K562 (cell line): ENCODE measurements at regions not wholly inside any gene's neighbourhood (a gene's known extent, or its start where the extent isn't known, plus 50 kb on each side); places are given as distances from the start of the nearest gene placed in this dataset.

ENCODE experiments used
- CBX1 ChIP-seq: sonication (generic); IDR thresholded peaks from 2 replicates; pipeline ENCODE4 v1.6.1; 2016; ENCODE audit warnings: antibody characterized with exemption, low read depth, mild to moderate bottlenecking
- ELF1 ChIP-seq: fragments of 200-800 bp; sonication (Bioruptor generic); IDR thresholded peaks from 2 replicates; pipeline ENCODE4 v1.6.1; 2016; ENCODE audit warnings: missing genetic modification characterization, missing compliant biosample characterization
- FOXO4 ChIP-seq: fragments of 450-650 bp; formaldehyde crosslinking; IDR thresholded peaks from 2 replicates; pipeline ENCODE4 v1.4.0; 2020; ENCODE audit warnings: mild to moderate bottlenecking, moderate library complexity
- GTF2A2 ChIP-seq: IDR thresholded peaks from 2 replicates; pipeline ENCODE4 v1.6.1; 2016; ENCODE audit warnings: mild to moderate bottlenecking, missing genetic modification characterization, missing compliant biosample characterization
- GTF2E2 ChIP-seq: fragments of 200-800 bp; sonication (Bioruptor generic); IDR thresholded peaks from 2 replicates; pipeline ENCODE4 v1.6.1; 2016; ENCODE audit warnings: missing genetic modification characterization, missing compliant biosample characterization
- HSF4 ChIP-seq: fragments of 250-450 bp; sonication (Bioruptor Pico); IDR thresholded peaks from 2 replicates; pipeline ENCODE4 v2.1.2; 2022; ENCODE audit warnings: mild to moderate bottlenecking, moderate library complexity, borderline replicate concordance
- NCOA2 ChIP-seq, 2 experiments: fragments of 450-650 bp; IDR thresholded peaks; 2 replicates each; pipeline ENCODE4 v1.6.1; 2018; ENCODE audit warnings: mild to moderate bottlenecking in 2 of 2, moderate library complexity in 1 of 2; ENCODE audit not compliant: partially characterized antibody in 2 of 2
- NEUROD1 ChIP-seq: fragments of 150-350 bp; IDR thresholded peaks from 2 replicates; pipeline ENCODE4 v1.6.1; 2014; ENCODE audit warnings: borderline replicate concordance, low read length, low read depth; ENCODE audit not compliant: partially characterized antibody
- PHB2 ChIP-seq: fragments of 450-650 bp; IDR thresholded peaks from 2 replicates; pipeline ENCODE4 v1.6.1; 2017; ENCODE audit warnings: low read depth
- PHTF2 ChIP-seq: fragments of 250-450 bp; sonication (Bioruptor Pico); IDR thresholded peaks from 2 replicates; pipeline ENCODE4 v1.5.0; 2021; ENCODE audit warnings: mild to moderate bottlenecking
- RBM17 ChIP-seq: fragments of 200-400 bp; formaldehyde crosslinking; IDR thresholded peaks from 2 replicates; pipeline ENCODE4 v1.6.1; 2017; ENCODE audit warnings: low read depth, mild to moderate bottlenecking, low read length, borderline replicate concordance
- RCOR1 ChIP-seq, 2 experiments: IDR thresholded peaks; 2 replicates each; pipeline ENCODE4 v1.6.1; 2012; ENCODE audit warnings: low read depth in 2 of 2, low read length in 2 of 2, borderline replicate concordance in 1 of 2, improper control_type of control experiment in 1 of 2
- SP2 ChIP-seq: IDR thresholded peaks from 2 replicates; pipeline ENCODE4 v1.6.1; 2011; ENCODE audit warnings: mild to moderate bottlenecking, low read depth, low read length, moderate library complexity; ENCODE audit not compliant: poor library complexity, severe bottlenecking; ENCODE audit errors: extremely low read depth
- ZHX1 ChIP-seq: fragments of 150-350 bp; conservative IDR thresholded peaks from 2 replicates; pipeline ENCODE4 v1.6.1; 2014; ENCODE audit warnings: low read length
- ZNF217 ChIP-seq: sonication (generic); formaldehyde crosslinking; IDR thresholded peaks from 2 replicates; pipeline ENCODE4 v1.8.0; 2022; ENCODE audit warnings: mild to moderate bottlenecking, missing genetic modification reagents
- ZNF444 ChIP-seq: fragments of 250-450 bp; sonication (Bioruptor Pico); IDR thresholded peaks from 2 replicates; pipeline ENCODE4 v1.4.0; 2020; ENCODE audit warnings: mild to moderate bottlenecking, moderate library complexity
- ZNF561 ChIP-seq: fragments of 450-650 bp; formaldehyde crosslinking; conservative IDR thresholded peaks from 2 replicates; pipeline ENCODE4 v1.4.0; 2020; ENCODE audit warnings: mild to moderate bottlenecking, moderate library complexity
- ZNF583 ChIP-seq: fragments of 250-450 bp; sonication (Bioruptor Pico); IDR thresholded peaks from 2 replicates; pipeline ENCODE4 v1.4.0; 2020

DNA sequence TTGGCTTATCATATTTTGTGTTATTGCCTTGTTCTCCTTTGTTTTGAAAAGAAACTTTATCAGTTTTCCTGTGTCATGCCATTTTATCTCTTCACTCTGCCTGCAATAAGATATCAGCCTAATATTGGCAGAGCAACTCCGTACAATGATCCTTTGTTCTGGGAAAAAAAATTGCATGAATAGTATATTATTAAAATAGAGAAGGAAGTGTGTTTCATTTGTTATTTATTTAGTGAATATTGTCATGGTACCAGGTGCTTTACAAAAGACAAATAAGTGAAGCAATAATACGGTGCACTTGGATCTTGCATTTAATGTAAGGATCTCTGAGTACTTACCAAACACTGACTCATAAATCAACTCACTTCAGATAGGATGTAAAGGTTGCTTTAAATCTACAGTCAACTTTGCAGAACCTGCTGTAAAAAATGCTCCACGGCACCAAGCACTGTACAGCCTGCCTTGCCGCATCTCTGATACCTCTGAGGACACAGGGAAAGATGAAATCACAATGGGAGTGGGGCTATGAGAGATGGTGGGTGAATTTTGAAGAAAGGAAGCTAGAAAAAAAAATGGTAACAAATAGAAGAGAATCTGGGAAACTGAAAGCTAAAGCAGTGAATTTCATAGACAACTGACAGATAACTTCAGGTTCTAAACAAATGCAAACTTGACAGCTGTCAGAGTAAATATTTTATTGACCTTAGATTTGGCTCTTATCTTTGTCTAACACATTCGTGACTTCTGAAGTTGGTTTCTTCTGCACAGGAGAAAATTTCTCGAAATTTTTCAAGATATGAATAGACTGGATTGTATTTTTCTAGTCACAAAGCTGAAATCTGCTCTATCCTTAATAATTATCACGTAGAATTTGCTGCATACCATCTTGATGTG is 232.1 kb downstream of the ENC1 start (continued):
- TF ChIP-seq ZHX1 (no peak), ELF1 (no peak), ZNF583 (no peak), CBX1 (no peak), ZNF217 (CRISPR knock-in tag) (no peak), PHTF2 (CRISPR knock-in tag) (no peak), PHB2 (no peak), FOXO4 (CRISPR knock-in tag) (no peak), RCOR1 (IDR thresholded peaks at IDR 0.05; ENCODE audit: borderline replicate concordance in 1 of 2, low read depth in 2 of 2, low read length in 2 of 2) (no peak), ZNF561 (CRISPR knock-in tag) (no peak), GTF2A2 (tag) (no peak), HSF4 (no peak), SP2 (no peak), NCOA2 (IDR thresholded peaks at IDR 0.05; ENCODE audit: partially characterized antibody in 2 of 2) (no peak), RBM17 (no peak), NEUROD1 (no peak), ZNF444 (no peak), GTF2E2 (tag) (no peak)
